Natural killer cell treated with Interleukin-12 subunit alpha and Interleukin-12 subunit beta and Interleukin-15 and Interleukin-18, amount 100 ng/mL, for 72 hours (primary cell): ENCODE measurements at regions not wholly inside any gene's neighbourhood (a gene's known extent, or its start where the extent isn't known, plus 50 kb on each side); places are given as distances from the start of the nearest gene placed in this dataset.

ENCODE experiments used
- ATAC-seq, 2 donors: fragments of 150-1000 bp; cut with Tn5 transposase in 1 of 2; sonication (Bioruptor Pico), chemical (Tn5 transposase) in 1 of 2; 2 replicates each; pipeline ENCODE4 v1.10.0; 2021
- DNase-seq: peaks from one replicate; pipeline ENCODE4 v3.0.0; 2022; ENCODE audit warnings: low spot score
- H3K27ac Mint-ChIP-seq, 2 donors: 1 replicate in 1 of 2; 2 replicates in 1 of 2; pipeline ENCODE4 v1.8.0; 2022; ENCODE audit warnings: mixed read lengths in 2 of 2, mild to moderate bottlenecking in 1 of 2, moderate library complexity in 1 of 2
- H3K27me3 Mint-ChIP-seq, 2 donors: 1 replicate in 1 of 2; 2 replicates in 1 of 2; pipeline ENCODE4 v1.8.0; 2022; ENCODE audit warnings: mixed read lengths in 2 of 2
- H3K36me3 Mint-ChIP-seq: one replicate; pipeline ENCODE4 v1.8.0; 2022; ENCODE audit warnings: mixed read lengths
- H3K4me1 Mint-ChIP-seq, 2 donors: 1 replicate in 1 of 2; 2 replicates in 1 of 2; pipeline ENCODE4 v1.8.0; 2022; ENCODE audit warnings: low read depth in 2 of 2, mixed read lengths in 2 of 2, mild to moderate bottlenecking in 1 of 2
- H3K4me3 Mint-ChIP-seq: one replicate; pipeline ENCODE4 v1.8.0; 2022; ENCODE audit warnings: mixed read lengths
- H3K9me3 Mint-ChIP-seq: 2 replicates; pipeline ENCODE4 v1.8.0; 2022; ENCODE audit warnings: mixed read lengths

GRCh38 chr10:31103112-31103511 lies 71.4 kb upstream of the ZNF438 start:
- Mint-ChIP-seq H3K27me3 (peaks cover under 1 to 5% of the 10 kb centered on the region in 2 donors), H3K9me3 (no peaks in the 10 kb centered on the region), H3K27ac (peak overlapping the region in 1 of 2 donors; percentile 67), H3K4me3 (no peak overlapping the region), H3K36me3 (no peaks in the 10 kb centered on the region), H3K4me1 (peaks cover 9 to 18% of the 10 kb centered on the region in 2 donors)
- no peak for ATAC-seq
- DNase-seq = no peak

GRCh38 chr10:31112961-31113360 lies 81.3 kb upstream of the ZNF438 start:
- Mint-ChIP-seq H3K27me3 (peaks cover 0 to 6% of the 10 kb centered on the region in 2 donors), H3K4me1 (no peaks in the 10 kb centered on the region), H3K36me3 (no peaks in the 10 kb centered on the region), H3K4me3 (no peak overlapping the region), H3K27ac (no peak overlapping the region), H3K9me3 (no peaks in the 10 kb centered on the region)
- ATAC-seq (no peak), DNase-seq (no peak)

GRCh38 chr10:31116226-31116625 lies 84.6 kb upstream of the ZNF438 start:
- ATAC-seq (no peak), DNase-seq (no peak)
- Mint-ChIP-seq H3K9me3 (no peaks in the 10 kb centered on the region), H3K27me3 (peaks cover 0 to 2% of the 10 kb centered on the region in 2 donors), H3K36me3 (no peaks in the 10 kb centered on the region), H3K27ac (no peak overlapping the region), H3K4me3 (no peak overlapping the region), H3K4me1 (no peaks in the 10 kb centered on the region)

DNA sequence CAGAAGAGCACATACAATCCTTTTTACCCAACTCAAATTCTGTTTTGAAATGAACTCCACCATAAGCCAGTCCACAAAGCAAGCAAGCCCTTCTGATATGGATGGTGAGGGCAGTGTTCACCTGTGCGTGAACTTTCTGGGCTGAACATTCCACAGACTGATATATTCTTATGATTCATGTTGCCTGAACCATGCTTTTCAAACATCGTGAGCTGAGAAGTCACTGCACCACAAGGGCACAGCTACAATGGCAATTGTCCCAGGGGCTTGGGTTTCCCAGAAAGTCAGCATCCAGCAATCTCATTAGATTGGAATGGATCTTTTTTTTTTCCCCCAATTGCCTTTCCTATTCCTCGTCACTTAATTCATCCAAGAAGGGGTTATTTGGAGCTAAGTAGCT lies 86.9 kb upstream of the ZNF438 start:
- Mint-ChIP-seq H3K36me3 (no peaks in the 10 kb centered on the region), H3K4me1 (no peaks in the 10 kb centered on the region), H3K27ac (no peak overlapping the region), H3K9me3 (no peaks in the 10 kb centered on the region), H3K27me3 (peaks cover 0 to 6% of the 10 kb centered on the region in 2 donors), H3K4me3 (no peak overlapping the region)
- DNase-seq = no peak
- no peak for ATAC-seq

- Mint-ChIP-seq H3K4me1 (no peaks in the 10 kb centered on the region), H3K27me3 (peaks cover 7 to 14% of the 10 kb centered on the region in 2 donors), H3K36me3 (no peaks in the 10 kb centered on the region), H3K27ac (no peak overlapping the region), H3K9me3 (no peaks in the 10 kb centered on the region), H3K4me3 (no peak overlapping the region)
- ATAC-seq = no peak
- DNase-seq = no peak
Measured at GRCh38 chr10:31120392-31120791, 88.7 kb upstream of the ZNF438 start.

- Mint-ChIP-seq H3K27me3 (peaks cover 7 to 14% of the 10 kb centered on the region in 2 donors), H3K36me3 (no peaks in the 10 kb centered on the region), H3K9me3 (no peaks in the 10 kb centered on the region), H3K4me1 (no peaks in the 10 kb centered on the region), H3K4me3 (no peak overlapping the region), H3K27ac (no peak overlapping the region)
- DNase-seq (no peak), ATAC-seq (no peak)
Measured at GRCh38 chr10:31120961-31121685, 89.5 kb upstream of the ZNF438 start.

- ATAC-seq = no peak
Measured at GRCh38 chr10:31121757-31122577, 90.3 kb upstream of the ZNF438 start.

DNA sequence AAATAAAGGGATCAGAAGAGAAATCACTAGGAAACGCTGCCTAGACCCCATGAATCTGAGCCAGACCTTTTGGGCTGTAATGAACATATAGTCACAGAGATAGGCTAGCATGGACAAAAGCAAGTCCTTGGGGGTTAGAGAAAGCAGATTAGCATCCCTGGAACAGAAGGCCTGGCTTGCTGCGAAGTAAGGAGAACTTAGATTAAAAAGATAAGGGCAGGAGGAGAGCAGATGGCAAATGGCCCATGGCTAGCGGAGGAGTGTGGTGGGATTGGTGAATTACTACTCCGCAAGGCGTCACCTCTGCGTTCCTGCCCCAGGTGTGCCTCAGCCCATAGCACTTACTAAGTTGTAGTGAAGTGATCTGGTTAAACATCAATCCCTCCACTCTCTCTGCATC lies 92.3 kb upstream of the ZNF438 start:
- Mint-ChIP-seq H3K9me3 (no peaks in the 10 kb centered on the region), H3K4me1 (no peaks in the 10 kb centered on the region), H3K27me3 (peaks cover 14 to 17% of the 10 kb centered on the region in 2 donors), H3K27ac (no peak overlapping the region), H3K4me3 (no peak overlapping the region), H3K36me3 (no peaks in the 10 kb centered on the region)
- ATAC-seq (no peak), DNase-seq (no peak)

More at GRCh38 chr10:31121757-31122577, 90.3 kb upstream of the ZNF438 start:
- no peaks in the 10 kb centered on the region for H3K36me3 Mint-ChIP-seq
- H3K27me3 Mint-ChIP-seq = peaks cover 8 to 17% of the 10 kb centered on the region in 2 donors
- no peak for DNase-seq
- no peaks in the 10 kb centered on the region for H3K4me1 Mint-ChIP-seq
- H3K4me3 Mint-ChIP-seq = no peak overlapping the region
- no peaks in the 10 kb centered on the region for H3K9me3 Mint-ChIP-seq
- no peak overlapping the region for H3K27ac Mint-ChIP-seq

DNA sequence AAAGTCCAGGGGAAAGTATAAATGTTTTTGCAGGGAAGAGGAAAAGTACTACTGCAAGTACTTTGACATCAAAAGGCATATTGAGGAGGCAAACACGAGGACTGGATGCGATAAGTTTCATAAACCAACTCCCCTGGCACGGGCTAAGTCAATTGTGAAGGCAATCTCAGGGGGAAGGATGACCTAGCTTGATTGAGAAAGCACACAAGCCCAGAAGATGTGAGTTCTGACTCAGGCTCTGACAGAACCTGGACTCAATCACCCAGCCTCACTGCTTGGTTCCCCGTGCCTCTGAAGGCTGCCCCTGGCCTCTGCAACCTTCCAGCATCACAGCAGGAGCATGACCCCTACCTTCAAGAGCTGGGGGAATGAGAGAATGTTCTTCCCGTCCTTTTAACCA lies 93.2 kb upstream of the ZNF438 start:
- ATAC-seq (no peak), DNase-seq (no peak)
- no peak overlapping the region for H3K4me3 Mint-ChIP-seq
- peaks cover 14 to 17% of the 10 kb centered on the region in 2 donors for H3K27me3 Mint-ChIP-seq
- H3K4me1 Mint-ChIP-seq = no peaks in the 10 kb centered on the region
- H3K9me3 Mint-ChIP-seq = no peaks in the 10 kb centered on the region
- H3K27ac Mint-ChIP-seq = no peak overlapping the region
- no peaks in the 10 kb centered on the region for H3K36me3 Mint-ChIP-seq

DNA sequence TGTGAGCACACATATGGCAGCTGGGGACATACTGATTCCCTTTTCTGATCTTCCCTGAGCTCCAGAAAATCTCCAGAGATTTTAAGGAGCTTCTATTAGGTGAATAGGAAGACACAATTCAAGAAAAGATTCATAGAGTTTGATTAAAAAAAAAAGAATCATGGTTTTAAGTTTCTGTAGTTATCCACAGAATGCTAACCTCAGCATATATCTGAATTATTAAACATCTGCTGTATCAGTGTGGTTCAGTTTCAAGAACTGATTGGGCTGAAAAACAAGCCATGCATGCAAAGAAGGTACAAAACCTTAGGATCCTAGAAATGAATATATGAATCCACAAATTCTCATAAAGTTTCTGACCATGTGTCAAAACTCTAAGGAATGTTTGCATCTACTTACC lies 94.1 kb upstream of the ZNF438 start:
- H3K9me3 Mint-ChIP-seq = no peaks in the 10 kb centered on the region
- no peaks in the 10 kb centered on the region for H3K36me3 Mint-ChIP-seq
- no peak overlapping the region for H3K4me3 Mint-ChIP-seq
- no peak for DNase-seq
- peaks cover 14 to 17% of the 10 kb centered on the region in 2 donors for H3K27me3 Mint-ChIP-seq
- ATAC-seq = no peak
- H3K27ac Mint-ChIP-seq = no peak overlapping the region
- H3K4me1 Mint-ChIP-seq = no peaks in the 10 kb centered on the region

DNA sequence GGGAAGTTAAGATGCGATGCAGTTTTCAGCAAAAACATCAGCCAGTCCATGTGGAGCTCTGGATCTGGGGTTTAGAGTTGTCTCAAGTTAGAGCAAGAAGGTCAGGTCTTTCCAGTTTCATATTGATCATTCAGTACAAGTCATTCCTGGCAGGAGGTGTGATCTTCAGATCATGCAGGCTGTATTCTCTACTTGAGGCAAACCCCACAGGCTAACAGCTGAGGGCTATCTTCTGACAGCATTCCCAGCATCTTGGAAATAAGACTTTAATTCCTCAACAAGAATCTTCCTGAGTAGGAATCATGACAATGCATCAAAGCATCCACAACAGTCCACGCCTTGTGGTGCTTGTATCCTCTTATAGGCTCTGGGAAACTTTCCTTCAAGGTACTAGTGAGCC lies 94.9 kb upstream of the ZNF438 start:
- peaks cover 14 to 17% of the 10 kb centered on the region in 2 donors for H3K27me3 Mint-ChIP-seq
- no peaks in the 10 kb centered on the region for H3K36me3 Mint-ChIP-seq
- no peak overlapping the region for H3K27ac Mint-ChIP-seq
- no peak overlapping the region for H3K4me3 Mint-ChIP-seq
- no peaks in the 10 kb centered on the region for H3K4me1 Mint-ChIP-seq
- ATAC-seq (no peak), DNase-seq (no peak)
- H3K9me3 Mint-ChIP-seq = no peaks in the 10 kb centered on the region

GRCh38 chr10:31128536-31128935 lies 96.9 kb upstream of the ZNF438 start:
- H3K27ac Mint-ChIP-seq = no peak overlapping the region
- ATAC-seq = no peak
- H3K9me3 Mint-ChIP-seq = no peaks in the 10 kb centered on the region
- H3K4me1 Mint-ChIP-seq = peaks cover 0 to 2% of the 10 kb centered on the region in 2 donors
- no peak overlapping the region for H3K4me3 Mint-ChIP-seq
- peaks cover 14% of the 10 kb centered on the region in 2 donors for H3K27me3 Mint-ChIP-seq
- no peaks in the 10 kb centered on the region for H3K36me3 Mint-ChIP-seq
- DNase-seq = no peak

- no peak for DNase-seq
- no peaks in the 10 kb centered on the region for H3K36me3 Mint-ChIP-seq
- peaks cover 0 to 2% of the 10 kb centered on the region in 2 donors for H3K4me1 Mint-ChIP-seq
- H3K27ac Mint-ChIP-seq = no peak overlapping the region
- H3K9me3 Mint-ChIP-seq = no peaks in the 10 kb centered on the region
- H3K27me3 Mint-ChIP-seq = peaks cover 10 to 13% of the 10 kb centered on the region in 2 donors
- ATAC-seq = no peak
- no peak overlapping the region for H3K4me3 Mint-ChIP-seq
Measured at GRCh38 chr10:31129271-31129670, 97.6 kb upstream of the ZNF438 start.

- DNase-seq = no peak
- Mint-ChIP-seq H3K36me3 (no peaks in the 10 kb centered on the region), H3K9me3 (no peaks in the 10 kb centered on the region), H3K27me3 (peaks cover 6% of the 10 kb centered on the region in 2 donors), H3K4me1 (peaks cover 0 to 8% of the 10 kb centered on the region in 2 donors), H3K27ac (no peak overlapping the region), H3K4me3 (no peak overlapping the region)
- no peak for ATAC-seq
Measured at GRCh38 chr10:31129880-31130405, 98.3 kb upstream of the ZNF438 start.
